ENCODE measurements at regions not wholly inside any gene's neighbourhood (a gene's known extent, or its start where the extent isn't known, plus 50 kb on each side); places are given as distances from the start of the nearest gene placed in this dataset.

DNA sequence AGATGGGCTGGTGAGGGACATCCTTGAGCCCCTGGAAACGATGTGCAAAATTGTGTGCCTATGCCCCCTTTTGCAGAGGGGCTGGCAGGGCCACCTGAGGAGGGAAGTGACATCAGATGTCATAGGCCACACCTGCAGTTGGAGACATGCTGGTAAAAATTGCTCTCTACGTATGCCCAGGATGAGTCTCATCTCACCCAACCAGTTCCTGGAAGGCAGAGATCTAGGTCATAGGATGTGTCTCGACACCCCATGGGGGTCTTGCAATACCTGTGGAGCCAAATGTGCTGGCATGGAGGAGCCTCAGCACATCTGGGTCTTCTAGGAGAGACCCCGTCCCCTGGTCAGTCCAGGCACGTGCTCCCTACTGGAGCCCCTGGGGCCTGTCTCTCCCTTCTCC, 96.5 kb upstream of the TLE3 start:
- 89% methylated on average over 5 of the region's 5 CpGs; no CpG with 5 or more reads in 1 of the 2 donors for WGBS, 2 donors (ENCODE audit: low coverage in 1 of 2)
- TF ChIP-seq POLR2AphosphoS5 (IDR thresholded peaks at IDR 0.05) (no peak), EP300 (IDR thresholded peaks at IDR 0.05; ENCODE audit: low read depth) (no peak), POLR2A (IDR thresholded peaks at IDR 0.05) (no peak)
- TF ChIP-seq, protein P1, sequence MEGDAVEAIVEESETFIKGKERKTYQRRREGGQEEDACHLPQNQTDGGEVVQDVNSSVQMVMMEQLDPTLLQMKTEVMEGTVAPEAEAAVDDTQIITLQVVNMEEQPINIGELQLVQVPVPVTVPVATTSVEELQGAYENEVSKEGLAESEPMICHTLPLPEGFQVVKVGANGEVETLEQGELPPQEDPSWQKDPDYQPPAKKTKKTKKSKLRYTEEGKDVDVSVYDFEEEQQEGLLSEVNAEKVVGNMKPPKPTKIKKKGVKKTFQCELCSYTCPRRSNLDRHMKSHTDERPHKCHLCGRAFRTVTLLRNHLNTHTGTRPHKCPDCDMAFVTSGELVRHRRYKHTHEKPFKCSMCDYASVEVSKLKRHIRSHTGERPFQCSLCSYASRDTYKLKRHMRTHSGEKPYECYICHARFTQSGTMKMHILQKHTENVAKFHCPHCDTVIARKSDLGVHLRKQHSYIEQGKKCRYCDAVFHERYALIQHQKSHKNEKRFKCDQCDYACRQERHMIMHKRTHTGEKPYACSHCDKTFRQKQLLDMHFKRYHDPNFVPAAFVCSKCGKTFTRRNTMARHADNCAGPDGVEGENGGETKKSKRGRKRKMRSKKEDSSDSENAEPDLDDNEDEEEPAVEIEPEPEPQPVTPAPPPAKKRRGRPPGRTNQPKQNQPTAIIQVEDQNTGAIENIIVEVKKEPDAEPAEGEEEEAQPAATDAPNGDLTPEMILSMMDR (IDR thresholded peaks at IDR 0.05): no peak
- in situ Hi-C loops (cut with MboI; ENCODE audit: low pct_ligation_motif_present in 1 of 4, low pct_unique_long_range_greater_than_20kb in 1 of 4, low sequenced_read_pairs in 3 of 4): no loop called here
- no peaks in the 10 kb centered on the region for H3K36me3 ChIP-seq
- intact Hi-C loops (cut with DNase I; ENCODE audit: low total_unique reads): no loop called here
- no peak overlapping the region for H3K27ac ChIP-seq
- H3K9me3 ChIP-seq: no peaks in the 10 kb centered on the region
- no peak overlapping the region for H3K4me3 ChIP-seq
- no peak for DNase-seq
- peaks cover 7 to 11% (median 9%) of the 10 kb centered on the region in 4 donors for H3K4me1 ChIP-seq
- no peaks in the 10 kb centered on the region for H3K27me3 ChIP-seq

DNA sequence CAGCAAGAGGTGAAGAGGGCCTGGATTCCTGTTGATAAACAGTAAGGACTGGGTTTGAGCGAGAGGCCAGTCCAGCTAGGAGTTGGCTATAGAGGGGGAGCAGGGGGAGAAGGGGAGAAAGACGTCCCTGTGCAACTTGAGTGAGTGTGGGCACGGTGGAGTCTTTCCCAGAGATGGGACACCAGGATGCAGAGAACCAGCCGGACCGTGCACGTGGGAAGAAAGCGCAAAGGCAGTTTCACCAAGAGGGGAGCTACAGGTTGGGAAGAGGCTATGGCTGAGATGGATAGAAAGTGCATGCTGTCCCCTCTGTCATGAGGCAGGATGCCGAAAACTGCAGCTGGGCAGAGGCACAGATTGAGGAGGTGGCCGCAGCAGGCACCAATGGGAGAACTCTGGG, 96.0 kb upstream of the TLE3 start:
- no peaks in the 10 kb centered on the region for H3K27me3 ChIP-seq
- H3K9me3 ChIP-seq: no peaks in the 10 kb centered on the region
- no peak overlapping the region for H3K27ac ChIP-seq
- peaks cover 7 to 11% (median 9%) of the 10 kb centered on the region in 4 donors for H3K4me1 ChIP-seq
- TF ChIP-seq EP300 (IDR thresholded peaks at IDR 0.05; ENCODE audit: low read depth) (no peak), POLR2AphosphoS5 (IDR thresholded peaks at IDR 0.05) (no peak), POLR2A (IDR thresholded peaks at IDR 0.05) (no peak)
- TF ChIP-seq, protein P1 (IDR thresholded peaks at IDR 0.05): no peak
- no peaks in the 10 kb centered on the region for H3K36me3 ChIP-seq
- WGBS, 2 donors (ENCODE audit: low coverage in 1 of 2): 93% methylated on average over 9 of the region's 9 CpGs; no CpG with 5 or more reads in 1 of the 2 donors
- H3K4me3 ChIP-seq: no peak overlapping the region
- intact Hi-C loops (cut with DNase I; ENCODE audit: low total_unique reads): no loop called here
- DNase-seq: no peak
- in situ Hi-C loops (cut with MboI; ENCODE audit: low pct_ligation_motif_present in 1 of 4, low pct_unique_long_range_greater_than_20kb in 1 of 4, low sequenced_read_pairs in 3 of 4): no loop called here

DNA sequence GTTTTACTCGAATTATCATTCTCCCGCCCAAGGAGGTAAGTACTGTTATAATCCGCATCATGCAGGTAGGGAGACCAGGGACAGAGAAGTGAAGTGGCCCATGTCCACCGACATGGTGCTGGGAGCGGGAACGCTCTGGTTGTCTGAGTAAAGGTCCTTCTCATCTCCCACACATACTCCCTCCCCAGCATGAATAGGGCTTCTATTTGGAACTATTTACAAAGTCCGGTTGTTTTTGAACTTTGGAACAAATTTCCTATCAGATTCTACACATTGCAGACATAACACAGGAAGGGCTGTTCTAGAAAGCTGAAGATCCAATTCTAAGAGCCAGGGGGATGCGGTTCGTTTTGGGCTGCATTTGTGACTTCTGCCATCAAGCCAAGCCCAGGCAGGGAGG, 94.8 kb upstream of the TLE3 start:
- TF ChIP-seq, protein P1 (IDR thresholded peaks at IDR 0.05): no peak
- TF ChIP-seq POLR2A (IDR thresholded peaks at IDR 0.05): no peak
- TF ChIP-seq POLR2AphosphoS5 (IDR thresholded peaks at IDR 0.05): no peak
- TF ChIP-seq EP300 (IDR thresholded peaks at IDR 0.05; ENCODE audit: low read depth): no peak
- Histone ChIP-seq H3K4me1 (peaks cover 7 to 11% (median 9%) of the 10 kb centered on the region in 4 donors), H3K36me3 (no peaks in the 10 kb centered on the region), H3K4me3 (no peak overlapping the region), H3K27me3 (no peaks in the 10 kb centered on the region), H3K27ac (no peak overlapping the region), H3K9me3 (no peaks in the 10 kb centered on the region)
- intact Hi-C loops (cut with DNase I; ENCODE audit: low total_unique reads): no loop called here
- no peak for DNase-seq
- in situ Hi-C loops (cut with MboI; ENCODE audit: low pct_ligation_motif_present in 1 of 4, low pct_unique_long_range_greater_than_20kb in 1 of 4, low sequenced_read_pairs in 3 of 4): no loop called here
- WGBS, 2 donors (ENCODE audit: low coverage in 1 of 2): 78 to 87% methylated on average over 9 of the region's 9 CpGs

DNA sequence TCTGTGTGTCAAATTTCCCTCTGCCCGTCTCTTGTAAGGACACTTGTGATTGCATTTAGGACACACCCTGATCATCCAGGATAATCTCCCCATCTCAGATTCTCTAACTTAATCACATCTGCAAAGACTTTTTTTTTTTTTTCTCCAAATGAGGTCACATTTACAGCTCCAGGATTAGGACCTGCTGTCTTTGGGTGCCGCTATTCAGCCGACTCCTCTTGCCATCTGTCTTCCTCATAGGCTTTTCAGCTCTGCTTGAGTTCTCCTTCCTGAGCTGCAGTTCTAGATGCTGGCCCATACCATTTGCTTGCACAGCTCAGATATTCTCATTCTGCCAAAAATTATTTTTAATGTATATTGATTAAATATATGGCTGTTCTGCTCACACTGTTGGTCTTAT, 94.3 kb upstream of the TLE3 start:
- 92% methylated on average over 3 of the region's 3 CpGs; no CpG with 5 or more reads in 1 of the 2 donors for WGBS, 2 donors (ENCODE audit: low coverage in 1 of 2)
- in situ Hi-C loops (cut with MboI; ENCODE audit: low pct_ligation_motif_present in 1 of 4, low pct_unique_long_range_greater_than_20kb in 1 of 4, low sequenced_read_pairs in 3 of 4) (no loop called here), intact Hi-C loops (cut with DNase I; ENCODE audit: low total_unique reads) (no loop called here)
- H3K9me3 ChIP-seq: no peaks in the 10 kb centered on the region
- no peak for TF ChIP-seq POLR2A (IDR thresholded peaks at IDR 0.05)
- TF ChIP-seq, protein P1 (IDR thresholded peaks at IDR 0.05): no peak
- no peak for TF ChIP-seq EP300 (IDR thresholded peaks at IDR 0.05; ENCODE audit: low read depth)
- TF ChIP-seq POLR2AphosphoS5 (IDR thresholded peaks at IDR 0.05): no peak
- no peak for DNase-seq
- H3K4me1 ChIP-seq: peaks cover 7 to 11% (median 9%) of the 10 kb centered on the region in 4 donors
- H3K4me3 ChIP-seq: no peak overlapping the region
- no peaks in the 10 kb centered on the region for H3K27me3 ChIP-seq
- H3K27ac ChIP-seq: no peak overlapping the region
- no peaks in the 10 kb centered on the region for H3K36me3 ChIP-seq

Data from transverse colon (tissue), 4 donors.